ENCODE measurements at regions not wholly inside any gene's neighbourhood (a gene's known extent, or its start where the extent isn't known, plus 50 kb on each side); places are given as distances from the start of the nearest gene placed in this dataset.

DNA sequence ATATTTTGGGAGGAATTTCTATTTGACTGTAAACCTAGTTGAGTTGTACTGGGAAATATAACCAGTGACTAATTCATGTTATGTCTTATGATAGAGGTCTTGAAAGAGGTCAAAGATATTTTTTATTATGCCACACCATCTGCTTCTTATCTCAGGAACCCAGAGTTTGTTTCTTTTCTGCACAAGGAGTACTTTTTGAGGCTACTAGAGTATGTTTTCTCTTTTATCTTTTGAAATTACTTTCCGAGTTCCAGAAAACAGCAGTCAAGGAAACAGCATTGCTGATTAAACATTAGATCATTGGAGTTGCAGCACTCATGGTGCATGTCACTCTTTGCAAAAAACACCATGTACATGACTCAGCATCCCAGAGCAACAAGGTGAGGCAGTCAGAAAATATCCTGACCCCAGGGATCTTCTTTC lies 645.8 kb upstream of the NR2F2 start:
- TF ChIP-seq GTF2F1 (IDR thresholded peaks at IDR 0.05; ENCODE audit: borderline replicate concordance, low read depth, low read length) (no peak), NANOG (IDR thresholded peaks at IDR 0.05; ENCODE audit: insufficient read depth, low read depth, low read length, poor library complexity, severe bottlenecking) (no peak), BACH1 (IDR thresholded peaks at IDR 0.05; ENCODE audit: low read length) (0 out of 2 replicates have a peak, but pooled peaks have one; percentile 20), CTCF (IDR thresholded peaks at IDR 0.05; ENCODE audit: control extremely low read depth in 1 of 3, insufficient read depth in 1 of 3, low read depth in 1 of 3, low read length in 3 of 3) (no peak), POU5F1 (IDR thresholded peaks at IDR 0.05; ENCODE audit: low read depth, low read length) (no peak), GABPA (IDR thresholded peaks at IDR 0.05; ENCODE audit: borderline replicate concordance, insufficient read depth, low read length) (no peak), SIN3A (conservative IDR thresholded peaks at IDR 0.05 in 1 of 2, IDR thresholded peaks at IDR 0.05 in 1 of 2; ENCODE audit: low read depth in 1 of 2, low read length in 2 of 2) (no peak), ZNF274 (IDR thresholded peaks at IDR 0.05; ENCODE audit: borderline replicate concordance, extremely low read depth, low read length) (no peak), CREB1 (IDR thresholded peaks at IDR 0.05) (no peak), EZH2 (IDR thresholded peaks at IDR 0.05; ENCODE audit: low read depth, low read length, severe bottlenecking) (no peak)
- TF ChIP-seq, protein P1, sequence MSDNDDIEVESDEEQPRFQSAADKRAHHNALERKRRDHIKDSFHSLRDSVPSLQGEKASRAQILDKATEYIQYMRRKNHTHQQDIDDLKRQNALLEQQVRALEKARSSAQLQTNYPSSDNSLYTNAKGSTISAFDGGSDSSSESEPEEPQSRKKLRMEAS (IDR thresholded peaks at IDR 0.05), result no peak

All from H1 (cell line).